ENCODE measurements at regions not wholly inside any gene's neighbourhood (a gene's known extent, or its start where the extent isn't known, plus 50 kb on each side); places are given as distances from the start of the nearest gene placed in this dataset.

DNA sequence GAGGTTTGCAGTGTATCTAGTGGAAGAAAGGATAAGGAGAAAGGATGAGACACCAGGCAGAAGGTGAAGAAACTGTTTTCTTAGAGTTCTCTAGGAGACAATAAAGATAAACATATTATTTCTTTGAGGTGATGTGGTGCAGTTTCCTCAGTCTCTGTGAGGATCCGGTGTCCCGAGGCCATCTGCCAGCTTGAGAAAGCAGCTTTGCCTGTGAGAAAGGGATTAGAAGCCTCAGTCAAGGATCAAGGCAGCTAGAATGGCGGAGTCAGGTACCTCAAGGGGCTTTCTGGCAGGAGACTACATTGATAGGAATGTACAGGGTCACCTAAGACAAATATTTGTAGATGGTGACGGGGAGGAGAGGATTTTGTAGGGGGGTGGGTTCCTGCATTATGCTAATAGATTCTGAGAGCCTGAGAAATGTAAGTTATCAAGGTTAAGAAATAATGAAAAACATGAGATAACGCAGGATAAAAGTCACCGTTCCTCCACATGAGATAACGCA is 103.9 kb upstream of the MB21D2 start:
- TF ChIP-seq, protein P1, sequence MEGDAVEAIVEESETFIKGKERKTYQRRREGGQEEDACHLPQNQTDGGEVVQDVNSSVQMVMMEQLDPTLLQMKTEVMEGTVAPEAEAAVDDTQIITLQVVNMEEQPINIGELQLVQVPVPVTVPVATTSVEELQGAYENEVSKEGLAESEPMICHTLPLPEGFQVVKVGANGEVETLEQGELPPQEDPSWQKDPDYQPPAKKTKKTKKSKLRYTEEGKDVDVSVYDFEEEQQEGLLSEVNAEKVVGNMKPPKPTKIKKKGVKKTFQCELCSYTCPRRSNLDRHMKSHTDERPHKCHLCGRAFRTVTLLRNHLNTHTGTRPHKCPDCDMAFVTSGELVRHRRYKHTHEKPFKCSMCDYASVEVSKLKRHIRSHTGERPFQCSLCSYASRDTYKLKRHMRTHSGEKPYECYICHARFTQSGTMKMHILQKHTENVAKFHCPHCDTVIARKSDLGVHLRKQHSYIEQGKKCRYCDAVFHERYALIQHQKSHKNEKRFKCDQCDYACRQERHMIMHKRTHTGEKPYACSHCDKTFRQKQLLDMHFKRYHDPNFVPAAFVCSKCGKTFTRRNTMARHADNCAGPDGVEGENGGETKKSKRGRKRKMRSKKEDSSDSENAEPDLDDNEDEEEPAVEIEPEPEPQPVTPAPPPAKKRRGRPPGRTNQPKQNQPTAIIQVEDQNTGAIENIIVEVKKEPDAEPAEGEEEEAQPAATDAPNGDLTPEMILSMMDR (tag by site-specific recombination; IDR thresholded peaks at IDR 0.05): no peak
- TF ChIP-seq ZNF514 (tag by site-specific recombination; IDR thresholded peaks at IDR 0.05): no peak
- TF ChIP-seq, protein P2, sequence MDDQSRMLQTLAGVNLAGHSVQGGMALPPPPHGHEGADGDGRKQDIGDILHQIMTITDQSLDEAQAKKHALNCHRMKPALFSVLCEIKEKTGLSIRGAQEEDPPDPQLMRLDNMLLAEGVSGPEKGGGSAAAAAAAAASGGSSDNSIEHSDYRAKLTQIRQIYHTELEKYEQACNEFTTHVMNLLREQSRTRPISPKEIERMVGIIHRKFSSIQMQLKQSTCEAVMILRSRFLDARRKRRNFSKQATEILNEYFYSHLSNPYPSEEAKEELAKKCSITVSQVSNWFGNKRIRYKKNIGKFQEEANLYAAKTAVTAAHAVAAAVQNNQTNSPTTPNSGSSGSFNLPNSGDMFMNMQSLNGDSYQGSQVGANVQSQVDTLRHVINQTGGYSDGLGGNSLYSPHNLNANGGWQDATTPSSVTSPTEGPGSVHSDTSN (CRISPR knock-in tag; IDR thresholded peaks at IDR 0.05): no peak
